HEK293 (cell line): ENCODE measurements at regions not wholly inside any gene's neighbourhood (a gene's known extent, or its start where the extent isn't known, plus 50 kb on each side); places are given as distances from the start of the nearest gene placed in this dataset.

ENCODE experiments used
- ZBTB1 ChIP-seq: fragments of 450-650 bp; formaldehyde crosslinking; IDR thresholded peaks from 2 replicates; pipeline ENCODE4 v1.5.1; 2016; ENCODE audit warnings: missing biosample characterization, missing genetic modification characterization
- ZBTB8A ChIP-seq: fragments of 450-650 bp; formaldehyde crosslinking; IDR thresholded peaks from 2 replicates; pipeline ENCODE4 v1.5.1; 2016; ENCODE audit warnings: missing biosample characterization, missing genetic modification characterization
- ZNF114 ChIP-seq: fragments of 450-650 bp; formaldehyde crosslinking; IDR thresholded peaks from 2 replicates; pipeline ENCODE4 v1.5.0; 2017; ENCODE audit warnings: missing biosample characterization, missing genetic modification characterization
- ZNF121 ChIP-seq: fragments of 450-650 bp; formaldehyde crosslinking; IDR thresholded peaks from 2 replicates; pipeline ENCODE4 v1.5.1; 2016; ENCODE audit warnings: missing biosample characterization, missing genetic modification characterization
- ZNF140 ChIP-seq: fragments of 450-650 bp; formaldehyde crosslinking; IDR thresholded peaks from 2 replicates; pipeline ENCODE4 v1.5.1; 2016; ENCODE audit warnings: missing biosample characterization, missing genetic modification characterization
- ZNF239 ChIP-seq: fragments of 450-650 bp; formaldehyde crosslinking; IDR thresholded peaks from 2 replicates; pipeline ENCODE4 v1.5.1; 2016; ENCODE audit warnings: missing biosample characterization, missing genetic modification characterization
- ZNF274 ChIP-seq, 2 experiments: fragments of 200-500 bp in 1 of 2; fragments of 450-650 bp in 1 of 2; sonication (Bioruptor generic) in 1 of 2; formaldehyde crosslinking in 1 of 2; IDR thresholded peaks; 2 replicates each; pipeline versions ENCODE4 v1.5.1 to v1.6.1; 2014 to 2016; ENCODE audit warnings: borderline replicate concordance in 1 of 2, inconsistent platforms in 1 of 2, low read length in 1 of 2, missing biosample characterization in 1 of 2, missing genetic modification characterization in 1 of 2
- ZNF366 ChIP-seq: fragments of 450-650 bp; formaldehyde crosslinking; conservative IDR thresholded peaks from 2 replicates; pipeline ENCODE4 v1.5.1; 2016; ENCODE audit warnings: missing biosample characterization, missing genetic modification characterization
- ZNF37A ChIP-seq: fragments of 450-650 bp; IDR thresholded peaks from 2 replicates; pipeline ENCODE4 v1.5.1; 2018; ENCODE audit warnings: missing biosample characterization, missing genetic modification characterization
- ZNF707 ChIP-seq: fragments of 450-650 bp; formaldehyde crosslinking; IDR thresholded peaks from 2 replicates; pipeline ENCODE4 v1.5.1; 2016; ENCODE audit warnings: missing biosample characterization, missing genetic modification characterization
- ZNF830 ChIP-seq: fragments of 450-650 bp; IDR thresholded peaks from 2 replicates; pipeline ENCODE4 v1.5.0; 2018; ENCODE audit warnings: missing biosample characterization, missing genetic modification characterization, low read depth, mild to moderate bottlenecking, moderate library complexity
- TF ChIP-seq, protein P1 (sequence below): fragments of 450-650 bp; formaldehyde crosslinking; IDR thresholded peaks from 2 replicates; pipeline ENCODE4 v1.5.1; 2016; ENCODE audit warnings: missing biosample characterization, missing genetic modification characterization
- TF ChIP-seq, protein P2 (sequence below): fragments of 450-650 bp; formaldehyde crosslinking; optimal IDR thresholded peaks from 2 replicates; pipeline ENCODE3; 2016; ENCODE audit warnings: missing biosample characterization, mild to moderate bottlenecking, missing genetic modification characterization

DNA sequence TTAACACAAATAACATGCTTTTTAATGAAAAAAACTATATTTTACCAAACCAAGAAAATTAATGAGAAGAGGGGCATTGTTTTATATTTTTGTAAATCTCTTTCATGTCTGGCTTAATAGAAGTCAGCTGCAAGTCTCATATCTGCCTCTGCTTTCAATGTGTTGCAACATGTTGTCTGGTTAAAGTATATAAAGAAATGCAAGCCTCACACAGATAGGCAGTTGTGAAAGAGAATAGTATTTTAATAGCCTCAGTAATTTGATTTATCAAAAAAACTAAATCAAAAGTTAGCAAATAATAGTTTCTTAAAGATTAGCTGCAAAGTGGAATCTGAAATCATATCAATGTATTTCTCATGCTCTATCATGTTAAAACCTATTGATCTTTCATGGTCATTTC is 52.9 kb upstream of the NCOA1 start:
- TF ChIP-seq, protein P1, sequence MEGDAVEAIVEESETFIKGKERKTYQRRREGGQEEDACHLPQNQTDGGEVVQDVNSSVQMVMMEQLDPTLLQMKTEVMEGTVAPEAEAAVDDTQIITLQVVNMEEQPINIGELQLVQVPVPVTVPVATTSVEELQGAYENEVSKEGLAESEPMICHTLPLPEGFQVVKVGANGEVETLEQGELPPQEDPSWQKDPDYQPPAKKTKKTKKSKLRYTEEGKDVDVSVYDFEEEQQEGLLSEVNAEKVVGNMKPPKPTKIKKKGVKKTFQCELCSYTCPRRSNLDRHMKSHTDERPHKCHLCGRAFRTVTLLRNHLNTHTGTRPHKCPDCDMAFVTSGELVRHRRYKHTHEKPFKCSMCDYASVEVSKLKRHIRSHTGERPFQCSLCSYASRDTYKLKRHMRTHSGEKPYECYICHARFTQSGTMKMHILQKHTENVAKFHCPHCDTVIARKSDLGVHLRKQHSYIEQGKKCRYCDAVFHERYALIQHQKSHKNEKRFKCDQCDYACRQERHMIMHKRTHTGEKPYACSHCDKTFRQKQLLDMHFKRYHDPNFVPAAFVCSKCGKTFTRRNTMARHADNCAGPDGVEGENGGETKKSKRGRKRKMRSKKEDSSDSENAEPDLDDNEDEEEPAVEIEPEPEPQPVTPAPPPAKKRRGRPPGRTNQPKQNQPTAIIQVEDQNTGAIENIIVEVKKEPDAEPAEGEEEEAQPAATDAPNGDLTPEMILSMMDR (tag by site-specific recombination), result no peak
- TF ChIP-seq ZBTB8A (tag by site-specific recombination), result no peak
- no peak for TF ChIP-seq ZNF239 (tag by site-specific recombination)
- no peak for TF ChIP-seq ZBTB1
- no peak for TF ChIP-seq ZNF37A (tag by site-specific recombination)
- no peak for TF ChIP-seq ZNF830 (tag by site-specific recombination)
- TF ChIP-seq ZNF366 (tag by site-specific recombination), result no peak
- no peak for TF ChIP-seq ZNF140 (tag by site-specific recombination)
- TF ChIP-seq, protein P2, sequence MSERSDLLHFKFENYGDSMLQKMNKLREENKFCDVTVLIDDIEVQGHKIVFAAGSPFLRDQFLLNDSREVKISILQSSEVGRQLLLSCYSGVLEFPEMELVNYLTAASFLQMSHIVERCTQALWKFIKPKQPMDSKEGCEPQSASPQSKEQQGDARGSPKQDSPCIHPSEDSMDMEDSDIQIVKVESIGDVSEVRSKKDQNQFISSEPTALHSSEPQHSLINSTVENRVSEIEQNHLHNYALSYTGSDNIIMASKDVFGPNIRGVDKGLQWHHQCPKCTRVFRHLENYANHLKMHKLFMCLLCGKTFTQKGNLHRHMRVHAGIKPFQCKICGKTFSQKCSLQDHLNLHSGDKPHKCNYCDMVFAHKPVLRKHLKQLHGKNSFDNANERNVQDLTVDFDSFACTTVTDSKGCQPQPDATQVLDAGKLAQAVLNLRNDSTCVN (tag by site-specific recombination), result no peak
- no peak for TF ChIP-seq ZNF707 (tag by site-specific recombination)
- no peak for TF ChIP-seq ZNF121 (tag by site-specific recombination)
- no peak for TF ChIP-seq ZNF114 (tag by site-specific recombination)
- TF ChIP-seq ZNF274 (IDR thresholded peaks at IDR 0.05; ENCODE audit: low read length), result no peak
- no peak for TF ChIP-seq ZNF274 (tag by site-specific recombination; IDR thresholded peaks at IDR 0.05; ENCODE audit: borderline replicate concordance)
